Activated CD8-positive, alpha-beta T cell treated with anti-CD3 and anti-CD28 coated beads for 36 hours (primary cell): ENCODE measurements at regions not wholly inside any gene's neighbourhood (a gene's known extent, or its start where the extent isn't known, plus 50 kb on each side); places are given as distances from the start of the nearest gene placed in this dataset.

ENCODE experiments used
- ATAC-seq: fragments of 200-7000 bp; cut with Tn5 transposase; one replicate; pipeline ENCODE4 v1.10.0; 2021; ENCODE audit warnings: mild to moderate bottlenecking, moderate library complexity
- CTCF ChIA-PET: fragments of 350-600 bp; sonication (Branson Sonifier 250); formaldehyde crosslinking; loops from one replicate; lab custom pipeline; 2021; ENCODE audit warnings: antibody characterized with exemption; lab: Charles Lee
- POLR2A ChIA-PET: fragments of 350-600 bp; sonication (Branson Sonifier 250); formaldehyde crosslinking; loops from one replicate; lab custom pipeline; 2021; ENCODE audit warnings: antibody characterized with exemption; lab: Charles Lee
- DNase-seq: peaks from one replicate; pipeline ENCODE4 v3.0.0-alpha.2; 2020
- H3K27ac Mint-ChIP-seq: one replicate; pipeline ENCODE4 v1.8.0; 2021; ENCODE audit warnings: mild to moderate bottlenecking, mixed read lengths
- H3K27me3 Mint-ChIP-seq: one replicate; pipeline ENCODE4 v1.8.0; 2021; ENCODE audit warnings: mixed read lengths
- H3K36me3 Mint-ChIP-seq: one replicate; pipeline ENCODE4 v1.8.0; 2021; ENCODE audit warnings: low read depth, mixed read lengths
- H3K4me1 Mint-ChIP-seq: one replicate; pipeline ENCODE4 v1.8.0; 2021; ENCODE audit warnings: low read depth, mixed read lengths
- H3K4me3 Mint-ChIP-seq: one replicate; pipeline ENCODE4 v1.8.0; 2021; ENCODE audit warnings: mild to moderate bottlenecking, moderate library complexity, mixed read lengths
- H3K9me3 Mint-ChIP-seq: one replicate; pipeline ENCODE4 v1.8.0; 2021; ENCODE audit warnings: mixed read lengths
- intact Hi-C: fragments of 100-400 bp; cut with micrococcal nuclease; formaldehyde crosslinking; loops from one replicate; pipeline ENCODE4 v1.10.0; 2022
- TF ChIP-seq, protein P1 (sequence below): fragments of 200-600 bp; IDR thresholded peaks from one replicate; pipeline ENCODE4 v1.8.0; 2022; ENCODE audit warnings: antibody characterized with exemption, mild to moderate bottlenecking

DNA sequence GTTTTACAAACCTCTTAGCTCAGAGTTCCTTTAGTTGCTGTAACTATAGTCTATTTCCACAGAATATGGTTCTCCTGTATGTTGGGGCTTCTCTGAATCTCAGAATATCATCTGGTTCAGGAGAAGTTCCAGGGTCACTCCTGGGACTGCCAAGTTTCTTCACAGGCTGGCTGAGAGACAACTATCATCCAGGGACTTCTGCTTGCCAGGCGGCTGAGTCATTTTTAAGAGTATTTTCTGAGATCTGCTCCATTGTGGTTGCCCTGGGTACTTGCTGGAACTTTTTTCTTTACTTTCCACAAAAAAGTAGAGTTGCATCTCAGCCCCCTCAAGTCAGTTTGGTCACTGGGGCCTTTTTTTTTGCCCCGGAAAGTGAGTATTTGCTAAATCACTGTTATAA is 566.5 kb downstream of the LRRC70 start:
- ChIA-PET CTCF (no interaction called here), POLR2A (no interaction called here)
- H3K36me3 Mint-ChIP-seq: no peaks in the 10 kb centered on the region
- intact Hi-C loops: no loop called here
- DNase-seq (no peak), ATAC-seq (no peak)
- H3K4me3 Mint-ChIP-seq: no peak overlapping the region
- no peaks in the 10 kb centered on the region for H3K9me3 Mint-ChIP-seq
- no peaks in the 10 kb centered on the region for H3K4me1 Mint-ChIP-seq
- H3K27ac Mint-ChIP-seq: no peak overlapping the region
- no peaks in the 10 kb centered on the region for H3K27me3 Mint-ChIP-seq
- TF ChIP-seq, protein P1, sequence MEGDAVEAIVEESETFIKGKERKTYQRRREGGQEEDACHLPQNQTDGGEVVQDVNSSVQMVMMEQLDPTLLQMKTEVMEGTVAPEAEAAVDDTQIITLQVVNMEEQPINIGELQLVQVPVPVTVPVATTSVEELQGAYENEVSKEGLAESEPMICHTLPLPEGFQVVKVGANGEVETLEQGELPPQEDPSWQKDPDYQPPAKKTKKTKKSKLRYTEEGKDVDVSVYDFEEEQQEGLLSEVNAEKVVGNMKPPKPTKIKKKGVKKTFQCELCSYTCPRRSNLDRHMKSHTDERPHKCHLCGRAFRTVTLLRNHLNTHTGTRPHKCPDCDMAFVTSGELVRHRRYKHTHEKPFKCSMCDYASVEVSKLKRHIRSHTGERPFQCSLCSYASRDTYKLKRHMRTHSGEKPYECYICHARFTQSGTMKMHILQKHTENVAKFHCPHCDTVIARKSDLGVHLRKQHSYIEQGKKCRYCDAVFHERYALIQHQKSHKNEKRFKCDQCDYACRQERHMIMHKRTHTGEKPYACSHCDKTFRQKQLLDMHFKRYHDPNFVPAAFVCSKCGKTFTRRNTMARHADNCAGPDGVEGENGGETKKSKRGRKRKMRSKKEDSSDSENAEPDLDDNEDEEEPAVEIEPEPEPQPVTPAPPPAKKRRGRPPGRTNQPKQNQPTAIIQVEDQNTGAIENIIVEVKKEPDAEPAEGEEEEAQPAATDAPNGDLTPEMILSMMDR: no peak

DNA sequence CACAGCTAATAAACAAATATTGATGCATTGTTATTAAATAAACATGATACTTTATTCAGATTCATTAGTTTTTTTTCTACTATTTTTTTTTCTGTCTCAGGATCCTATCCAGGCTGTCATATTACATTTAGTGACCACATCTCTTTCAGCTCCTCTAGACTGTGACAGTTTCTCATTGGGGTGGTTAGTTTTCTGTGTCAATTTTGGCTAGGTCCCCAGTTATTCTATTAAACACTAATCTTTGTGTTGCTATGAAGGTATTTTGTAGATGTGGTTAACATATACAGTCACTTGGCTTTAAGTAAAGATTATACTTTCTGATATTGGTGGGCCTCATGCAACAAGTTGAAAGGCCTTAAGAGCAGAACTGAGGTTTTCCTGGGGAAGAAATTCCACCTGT is 563.0 kb downstream of the LRRC70 start:
- no peak overlapping the region for H3K27ac Mint-ChIP-seq
- CTCF ChIA-PET: no interaction called here
- intact Hi-C loops: no loop called here

DNA sequence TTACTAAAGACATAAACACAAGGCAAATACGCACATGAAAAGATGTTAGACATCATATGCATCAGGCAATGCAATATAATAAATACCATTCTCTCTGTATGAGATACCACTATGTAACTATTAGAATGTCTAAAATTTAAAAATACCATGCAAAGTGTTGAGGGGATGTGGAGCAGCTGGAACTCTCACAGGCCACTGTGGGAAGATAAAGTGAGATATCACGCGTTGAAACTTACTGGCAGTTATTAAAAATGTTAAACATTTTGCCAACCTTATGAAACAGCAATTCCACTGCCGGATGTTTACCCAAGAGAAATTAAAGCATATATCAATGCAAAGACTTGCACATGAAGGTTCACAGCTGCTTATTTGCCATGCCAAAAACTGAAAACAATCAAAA is 556.7 kb downstream of the LRRC70 start:
- ChIA-PET CTCF (no interaction called here), POLR2A (no interaction called here)
- H3K27ac Mint-ChIP-seq: no peak overlapping the region
- ATAC-seq: no peak
- H3K27me3 Mint-ChIP-seq: no peaks in the 10 kb centered on the region
- no peaks in the 10 kb centered on the region for H3K36me3 Mint-ChIP-seq
- DNase-seq: no peak
- no peaks in the 10 kb centered on the region for H3K9me3 Mint-ChIP-seq
- H3K4me3 Mint-ChIP-seq: no peak overlapping the region
- TF ChIP-seq, protein P1: no peak
- no peaks in the 10 kb centered on the region for H3K4me1 Mint-ChIP-seq
- intact Hi-C loops: no loop called here

More for the DNA sequence above, 563.0 kb downstream of the LRRC70 start:
- POLR2A ChIA-PET: no interaction called here
- Mint-ChIP-seq H3K36me3 (no peaks in the 10 kb centered on the region), H3K4me1 (no peaks in the 10 kb centered on the region), H3K4me3 (no peak overlapping the region), H3K27me3 (no peaks in the 10 kb centered on the region), H3K9me3 (no peaks in the 10 kb centered on the region)
- no peak for ATAC-seq
- no peak for DNase-seq
- TF ChIP-seq, protein P1: no peak

DNA sequence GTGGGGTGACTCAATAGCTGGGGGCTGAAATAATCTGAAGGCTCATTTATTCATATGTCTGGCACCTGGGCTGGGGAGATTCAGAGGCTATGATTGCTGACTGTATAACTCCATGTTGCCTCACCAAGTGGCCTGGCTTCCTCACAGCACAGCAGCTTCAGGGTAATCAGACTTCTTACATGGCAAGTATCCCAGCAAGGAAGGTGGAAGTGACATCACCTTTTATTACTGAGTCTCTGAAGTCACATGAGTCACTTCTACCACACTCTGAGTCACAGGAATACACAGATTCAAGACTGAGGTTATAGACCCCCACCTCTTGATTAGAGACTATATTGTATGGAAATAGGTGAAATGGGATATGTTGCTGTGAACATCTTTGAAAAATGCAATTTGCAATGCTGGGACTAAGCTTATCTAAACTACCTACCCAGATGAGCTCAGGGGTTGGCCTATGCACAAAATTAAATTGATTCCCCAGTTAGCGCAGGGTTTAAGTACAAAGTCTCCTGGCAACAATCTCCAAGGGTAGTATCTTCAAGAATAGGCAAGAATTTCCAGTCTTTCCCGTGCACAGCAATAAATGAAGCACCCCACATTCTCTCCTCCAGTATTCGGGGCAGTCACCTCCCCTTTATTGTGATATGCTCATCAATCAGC is 553.1 kb downstream of the LRRC70 start:
- TF ChIP-seq, protein P1: no peak
- CTCF ChIA-PET: no interaction called here
- intact Hi-C loops: no loop called here
- Mint-ChIP-seq H3K4me3 (no peak overlapping the region), H3K4me1 (no peaks in the 10 kb centered on the region), H3K27ac (no peak overlapping the region), H3K27me3 (no peaks in the 10 kb centered on the region), H3K9me3 (no peaks in the 10 kb centered on the region), H3K36me3 (no peaks in the 10 kb centered on the region)
- no peak for DNase-seq
- POLR2A ChIA-PET: no interaction called here
- peak; percentile 30 for ATAC-seq

DNA sequence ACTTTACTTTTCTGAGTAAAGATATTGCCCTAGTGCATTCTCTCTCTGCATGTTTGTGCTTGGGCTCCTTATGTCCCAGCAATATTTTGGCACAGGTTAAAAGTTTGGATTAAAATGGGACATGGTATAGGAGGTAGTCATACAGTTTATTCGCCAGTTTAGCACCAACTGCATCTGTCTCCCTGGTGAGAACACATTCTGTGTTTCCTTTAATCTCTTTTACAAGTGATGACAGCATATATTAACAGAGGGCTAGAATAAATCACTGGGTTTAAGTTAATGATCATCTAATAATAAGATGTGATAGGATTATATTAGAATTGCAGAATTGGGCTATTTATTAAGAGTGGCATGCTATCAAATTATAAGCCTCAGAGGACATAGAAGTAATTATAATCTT is 550.1 kb downstream of the LRRC70 start:
- no peaks in the 10 kb centered on the region for H3K4me1 Mint-ChIP-seq
- no peak overlapping the region for H3K27ac Mint-ChIP-seq

More for the DNA sequence above, 550.1 kb downstream of the LRRC70 start:
- intact Hi-C loops: no loop called here
- H3K4me3 Mint-ChIP-seq: no peak overlapping the region
- TF ChIP-seq, protein P1: no peak
- CTCF ChIA-PET: no interaction called here
- no peaks in the 10 kb centered on the region for H3K9me3 Mint-ChIP-seq
- no peaks in the 10 kb centered on the region for H3K27me3 Mint-ChIP-seq
- POLR2A ChIA-PET: no interaction called here
- DNase-seq (no peak), ATAC-seq (no peak)
- H3K36me3 Mint-ChIP-seq: no peaks in the 10 kb centered on the region
